ENCODE measurements at regions not wholly inside any gene's neighbourhood (a gene's known extent, or its start where the extent isn't known, plus 50 kb on each side); places are given as distances from the start of the nearest gene placed in this dataset.
"Not testable (repeated sequence)": the region's sequence is repeated elsewhere in the genome, so short reads cannot be mapped to it uniquely, and the experiment has no call there.

DNA sequence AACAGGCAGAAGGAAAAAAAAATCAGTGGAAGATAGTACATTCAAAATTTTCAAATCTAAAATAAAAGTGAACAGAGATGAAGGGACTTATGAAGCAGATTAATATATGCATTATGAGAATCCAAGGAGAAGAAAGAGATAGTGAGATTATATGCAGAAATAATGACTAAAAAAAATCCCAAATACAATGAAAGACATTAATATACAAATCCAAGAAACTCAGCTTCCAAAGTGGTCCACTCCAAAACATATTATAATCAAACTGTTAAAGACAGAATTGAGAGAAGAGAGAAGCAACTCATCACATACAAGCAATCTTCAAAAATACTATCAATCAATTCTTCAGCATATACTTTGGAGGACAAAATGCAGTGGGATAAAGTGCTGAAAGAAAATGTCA lies 73.5 kb upstream of the CARMIL1 start:
- no peaks in the 10 kb centered on the region for H3K36me3 ChIP-seq (ENCODE audit: insufficient read depth, low read length)
- no peaks in the 10 kb centered on the region for H3K9me3 ChIP-seq (ENCODE audit: insufficient read depth, low read length, severe bottlenecking)
- no peak overlapping the region for H3K27ac ChIP-seq (ENCODE audit: low read length)
- no peak overlapping the region for H3K4me2 ChIP-seq (ENCODE audit: insufficient read depth, low read length)
- H3K27me3 ChIP-seq (ENCODE audit: insufficient read depth, low read length, poor library complexity), result no peaks in the 10 kb centered on the region
- H3K4me3 ChIP-seq (ENCODE audit: low read depth in 1 of 2, low read length in 2 of 2), result no peak overlapping the region
- TF ChIP-seq, protein P1, sequence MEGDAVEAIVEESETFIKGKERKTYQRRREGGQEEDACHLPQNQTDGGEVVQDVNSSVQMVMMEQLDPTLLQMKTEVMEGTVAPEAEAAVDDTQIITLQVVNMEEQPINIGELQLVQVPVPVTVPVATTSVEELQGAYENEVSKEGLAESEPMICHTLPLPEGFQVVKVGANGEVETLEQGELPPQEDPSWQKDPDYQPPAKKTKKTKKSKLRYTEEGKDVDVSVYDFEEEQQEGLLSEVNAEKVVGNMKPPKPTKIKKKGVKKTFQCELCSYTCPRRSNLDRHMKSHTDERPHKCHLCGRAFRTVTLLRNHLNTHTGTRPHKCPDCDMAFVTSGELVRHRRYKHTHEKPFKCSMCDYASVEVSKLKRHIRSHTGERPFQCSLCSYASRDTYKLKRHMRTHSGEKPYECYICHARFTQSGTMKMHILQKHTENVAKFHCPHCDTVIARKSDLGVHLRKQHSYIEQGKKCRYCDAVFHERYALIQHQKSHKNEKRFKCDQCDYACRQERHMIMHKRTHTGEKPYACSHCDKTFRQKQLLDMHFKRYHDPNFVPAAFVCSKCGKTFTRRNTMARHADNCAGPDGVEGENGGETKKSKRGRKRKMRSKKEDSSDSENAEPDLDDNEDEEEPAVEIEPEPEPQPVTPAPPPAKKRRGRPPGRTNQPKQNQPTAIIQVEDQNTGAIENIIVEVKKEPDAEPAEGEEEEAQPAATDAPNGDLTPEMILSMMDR (IDR thresholded peaks at IDR 0.05; ENCODE audit: borderline replicate concordance, extremely low read depth, low read length, poor library complexity, severe bottlenecking), result no peak
- TF ChIP-seq EZH2 (IDR thresholded peaks at IDR 0.05; ENCODE audit: borderline replicate concordance, low read depth, low read length, severe bottlenecking), result no peak
- ATAC-seq (ENCODE audit: insufficient read depth, low read depth), result no peak
- DNase-seq, result no peak
- H3K4me1 ChIP-seq (ENCODE audit: insufficient read depth, low read length), result no peaks in the 10 kb centered on the region
- H3K79me2 ChIP-seq (ENCODE audit: insufficient read depth, low read length), result no peaks in the 10 kb centered on the region
- no peak overlapping the region for H2AFZ ChIP-seq (ENCODE audit: low read depth, low read length)
- no peak overlapping the region for H3K9ac ChIP-seq (ENCODE audit: low read depth, low read length)
- no peaks in the 10 kb centered on the region for H4K20me1 ChIP-seq (ENCODE audit: insufficient read depth, low read length)

DNA sequence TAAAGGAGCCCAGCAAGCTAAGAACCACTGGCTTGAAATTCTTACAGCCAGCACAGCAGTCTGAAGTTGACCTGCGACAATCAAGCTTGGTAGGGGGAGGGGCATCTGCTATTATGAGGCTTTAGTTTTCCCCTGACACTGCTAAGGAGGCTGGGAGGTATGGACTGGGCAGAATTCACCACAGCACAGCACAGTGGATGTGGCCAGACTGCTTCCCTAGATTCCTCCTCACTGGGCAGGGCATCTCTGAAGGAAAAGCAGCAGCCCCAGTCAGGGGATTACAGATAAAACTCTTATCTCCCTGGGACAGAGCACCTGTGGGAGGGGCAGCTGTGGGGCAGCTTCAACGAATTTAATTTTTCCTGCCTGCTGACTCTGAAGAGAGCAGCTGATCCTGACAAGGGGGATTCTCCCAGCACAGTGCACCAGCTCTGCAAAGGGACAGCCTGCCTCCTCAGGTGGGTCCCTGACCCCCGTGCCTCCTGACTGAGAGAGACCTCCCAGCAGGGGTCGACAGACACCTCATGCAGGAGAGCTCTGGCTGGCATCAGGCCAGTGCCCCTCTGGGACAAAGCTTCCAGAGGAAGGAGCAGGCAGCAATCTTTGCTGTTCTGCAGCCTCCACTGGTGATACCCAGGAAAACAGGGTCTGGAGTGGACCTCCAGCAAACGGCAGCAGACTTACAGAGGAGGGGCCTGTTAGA lies 71.6 kb upstream of the CARMIL1 start:
- not testable (repeated sequence) for H3K27ac ChIP-seq (ENCODE audit: low read length); H3K4me3 ChIP-seq (ENCODE audit: low read depth in 1 of 2, low read length in 2 of 2); H4K20me1 ChIP-seq (ENCODE audit: insufficient read depth, low read length); H3K36me3 ChIP-seq (ENCODE audit: insufficient read depth, low read length); H3K9ac ChIP-seq (ENCODE audit: low read depth, low read length); H3K9me3 ChIP-seq (ENCODE audit: insufficient read depth, low read length, severe bottlenecking); H3K4me1 ChIP-seq (ENCODE audit: insufficient read depth, low read length); ATAC-seq (ENCODE audit: insufficient read depth, low read depth); DNase-seq; H2AFZ ChIP-seq (ENCODE audit: low read depth, low read length); H3K4me2 ChIP-seq (ENCODE audit: insufficient read depth, low read length); H3K27me3 ChIP-seq (ENCODE audit: insufficient read depth, low read length, poor library complexity); H3K79me2 ChIP-seq (ENCODE audit: insufficient read depth, low read length)

DNA sequence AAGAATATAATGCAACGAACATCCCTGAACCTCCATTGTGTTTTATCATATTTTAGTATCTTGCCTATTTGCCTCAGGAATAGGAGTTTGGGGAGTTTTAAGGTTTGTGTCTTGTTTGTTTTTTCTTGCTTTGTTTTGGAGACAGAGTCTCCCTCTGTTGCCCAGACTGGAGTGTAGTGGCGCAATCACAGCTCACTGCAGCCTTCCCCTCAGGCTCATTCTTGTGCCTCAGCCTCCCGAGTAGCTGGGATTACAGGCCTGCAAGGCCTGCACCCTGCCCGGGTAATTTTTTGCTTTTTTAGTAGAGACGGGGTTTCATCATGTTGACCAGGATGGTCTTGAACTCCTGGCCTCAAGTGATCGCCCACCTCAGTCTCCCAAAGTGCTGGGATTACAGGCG lies 63.3 kb upstream of the CARMIL1 start:
- H3K27me3 ChIP-seq (ENCODE audit: insufficient read depth, low read length, poor library complexity), result no peaks in the 10 kb centered on the region

DNA sequence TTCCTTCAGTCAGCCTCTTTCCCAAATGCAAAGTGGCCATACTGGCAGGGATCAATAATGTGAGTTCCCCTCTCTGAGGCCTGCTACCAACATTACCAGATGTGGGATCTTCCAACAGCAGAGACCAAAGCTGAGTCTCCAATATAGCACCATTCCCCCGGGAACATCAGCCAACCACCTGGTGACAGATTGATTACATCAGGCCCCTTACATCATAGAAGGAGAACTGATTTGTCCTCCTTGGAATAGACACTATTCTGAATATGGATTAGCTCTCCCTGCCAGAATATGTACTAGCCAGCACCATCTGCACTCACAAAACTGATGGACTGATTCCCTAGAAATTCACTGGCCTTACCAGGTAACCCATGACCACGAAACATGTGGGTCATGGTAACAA lies 61.9 kb upstream of the CARMIL1 start:
- H3K9me3 ChIP-seq (ENCODE audit: insufficient read depth, low read length, severe bottlenecking), result no peaks in the 10 kb centered on the region
- H3K79me2 ChIP-seq (ENCODE audit: insufficient read depth, low read length), result no peaks in the 10 kb centered on the region
- no peak overlapping the region for H3K4me2 ChIP-seq (ENCODE audit: insufficient read depth, low read length)
- no peaks in the 10 kb centered on the region for H3K4me1 ChIP-seq (ENCODE audit: insufficient read depth, low read length)
- no peak overlapping the region for H3K4me3 ChIP-seq (ENCODE audit: low read depth in 1 of 2, low read length in 2 of 2)
- no peaks in the 10 kb centered on the region for H3K36me3 ChIP-seq (ENCODE audit: insufficient read depth, low read length)
- no peaks in the 10 kb centered on the region for H3K27me3 ChIP-seq (ENCODE audit: insufficient read depth, low read length, poor library complexity)
- ATAC-seq (ENCODE audit: insufficient read depth, low read depth) (no peak), DNase-seq (no peak)
- no peaks in the 10 kb centered on the region for H4K20me1 ChIP-seq (ENCODE audit: insufficient read depth, low read length)
- H2AFZ ChIP-seq (ENCODE audit: low read depth, low read length), result no peak overlapping the region
- TF ChIP-seq, protein P1 (IDR thresholded peaks at IDR 0.05; ENCODE audit: borderline replicate concordance, extremely low read depth, low read length, poor library complexity, severe bottlenecking), result no peak
- no peak for TF ChIP-seq EZH2 (IDR thresholded peaks at IDR 0.05; ENCODE audit: borderline replicate concordance, low read depth, low read length, severe bottlenecking)
- no peak overlapping the region for H3K9ac ChIP-seq (ENCODE audit: low read depth, low read length)
- no peak overlapping the region for H3K27ac ChIP-seq (ENCODE audit: low read length)

More for the DNA sequence above, 63.3 kb upstream of the CARMIL1 start:
- no peaks in the 10 kb centered on the region for H3K36me3 ChIP-seq (ENCODE audit: insufficient read depth, low read length)
- DNase-seq, result no peak
- no peaks in the 10 kb centered on the region for H3K4me1 ChIP-seq (ENCODE audit: insufficient read depth, low read length)
- TF ChIP-seq, protein P1 (IDR thresholded peaks at IDR 0.05; ENCODE audit: borderline replicate concordance, extremely low read depth, low read length, poor library complexity, severe bottlenecking), result no peak
- TF ChIP-seq EZH2 (IDR thresholded peaks at IDR 0.05; ENCODE audit: borderline replicate concordance, low read depth, low read length, severe bottlenecking), result no peak
- no peaks in the 10 kb centered on the region for H4K20me1 ChIP-seq (ENCODE audit: insufficient read depth, low read length)
- no peak overlapping the region for H3K9ac ChIP-seq (ENCODE audit: low read depth, low read length)
- no peak overlapping the region for H2AFZ ChIP-seq (ENCODE audit: low read depth, low read length)
- H3K79me2 ChIP-seq (ENCODE audit: insufficient read depth, low read length), result no peaks in the 10 kb centered on the region
- H3K4me2 ChIP-seq (ENCODE audit: insufficient read depth, low read length), result no peak overlapping the region
- no peak overlapping the region for H3K27ac ChIP-seq (ENCODE audit: low read length)
- H3K9me3 ChIP-seq (ENCODE audit: insufficient read depth, low read length, severe bottlenecking), result no peaks in the 10 kb centered on the region
- H3K4me3 ChIP-seq (ENCODE audit: low read depth in 1 of 2, low read length in 2 of 2), result no peak overlapping the region
- no peak for ATAC-seq (ENCODE audit: insufficient read depth, low read depth)

Data from DND-41 (cell line).